Right lung (tissue), 2 donors: ENCODE measurements at regions not wholly inside any gene's neighbourhood (a gene's known extent, or its start where the extent isn't known, plus 50 kb on each side); places are given as distances from the start of the nearest gene placed in this dataset.

Experiments used
- DNase-seq, 2 donors: peaks; one replicate each; pipeline ENCODE4 v3.0.0-alpha.2; 2013

DNA sequence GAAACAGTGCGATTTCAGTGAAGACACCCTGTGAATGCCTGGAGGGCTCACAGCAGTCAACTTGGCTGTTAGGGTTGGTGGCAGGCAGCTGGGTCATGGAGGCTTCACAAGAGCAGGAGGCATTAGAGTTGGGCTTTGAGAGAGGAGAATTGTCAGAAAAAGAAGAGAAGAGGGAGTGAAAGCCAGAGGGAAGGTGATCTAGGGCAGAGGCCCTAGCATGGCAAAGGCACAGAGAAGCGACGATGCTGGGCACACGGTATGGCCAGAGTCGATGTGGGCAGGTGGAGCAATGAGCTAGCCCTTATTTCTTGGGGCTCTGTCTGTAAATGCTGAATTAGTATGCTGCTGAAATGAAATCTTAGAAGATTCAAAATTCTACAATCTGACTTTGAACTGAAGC, 52.6 kb upstream of the OLFM4 start:
- no peak for DNase-seq

DNA sequence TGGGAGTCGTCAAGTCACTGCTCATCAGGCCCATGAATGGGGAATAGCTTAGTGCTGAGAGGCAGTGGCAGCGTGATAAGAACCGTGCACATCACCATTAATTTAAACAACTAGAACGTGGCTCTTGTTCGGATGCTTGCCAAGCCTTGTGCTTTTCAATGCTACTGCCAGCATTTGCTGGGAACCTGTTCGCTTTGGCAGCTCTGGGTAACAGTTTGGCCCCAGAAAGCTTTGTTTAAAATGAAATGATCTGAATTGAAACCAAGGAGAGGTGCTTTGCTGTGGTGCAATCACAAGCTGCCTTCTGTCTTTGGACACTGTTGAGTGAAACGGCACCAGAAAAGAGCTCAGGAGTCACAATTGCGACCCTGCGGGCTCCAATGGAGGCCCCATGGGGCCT, 53.5 kb upstream of the OLFM4 start:
- no peak for DNase-seq

DNA sequence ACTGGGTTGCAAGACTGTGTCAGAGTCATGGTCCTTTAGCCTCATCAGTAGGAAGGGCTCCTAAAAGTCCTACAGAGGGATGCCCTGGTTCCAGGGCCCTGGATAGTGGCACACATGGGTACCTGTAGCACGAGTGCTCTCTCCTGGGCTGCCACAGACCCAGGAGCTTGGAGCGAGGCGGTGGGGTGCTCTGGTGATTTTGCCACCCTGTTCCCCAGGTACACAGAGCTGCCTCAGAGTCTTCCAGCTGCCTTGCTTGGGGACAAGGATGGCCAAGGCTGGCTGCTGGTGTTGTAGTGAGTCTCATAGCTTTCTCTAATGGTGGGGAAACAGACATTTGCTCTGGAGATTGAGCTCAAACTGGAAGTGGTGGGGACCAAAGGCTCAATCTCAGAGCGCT, 53.9 kb upstream of the OLFM4 start:
- DNase-seq, result no peak

DNA sequence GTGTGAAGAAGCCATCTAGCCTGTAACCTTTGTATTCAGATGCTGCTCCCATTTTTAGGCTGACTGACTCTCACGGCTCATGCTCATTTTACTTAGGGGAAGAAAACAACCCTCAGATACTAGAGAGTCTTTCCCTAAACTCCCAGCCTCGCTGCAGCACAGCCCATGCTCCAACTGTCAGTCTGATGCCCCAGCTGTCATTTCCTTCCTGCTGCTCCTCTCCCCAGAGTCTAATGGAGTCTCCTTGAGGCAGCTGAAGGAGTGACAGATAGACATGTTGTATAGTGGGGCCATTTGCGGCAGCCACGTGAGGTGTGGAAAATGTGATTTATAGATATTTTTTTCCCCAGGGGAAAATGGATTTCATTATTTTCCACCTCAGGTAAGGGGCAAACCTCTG, 59.2 kb upstream of the OLFM4 start:
- DNase-seq, result no peak

DNA sequence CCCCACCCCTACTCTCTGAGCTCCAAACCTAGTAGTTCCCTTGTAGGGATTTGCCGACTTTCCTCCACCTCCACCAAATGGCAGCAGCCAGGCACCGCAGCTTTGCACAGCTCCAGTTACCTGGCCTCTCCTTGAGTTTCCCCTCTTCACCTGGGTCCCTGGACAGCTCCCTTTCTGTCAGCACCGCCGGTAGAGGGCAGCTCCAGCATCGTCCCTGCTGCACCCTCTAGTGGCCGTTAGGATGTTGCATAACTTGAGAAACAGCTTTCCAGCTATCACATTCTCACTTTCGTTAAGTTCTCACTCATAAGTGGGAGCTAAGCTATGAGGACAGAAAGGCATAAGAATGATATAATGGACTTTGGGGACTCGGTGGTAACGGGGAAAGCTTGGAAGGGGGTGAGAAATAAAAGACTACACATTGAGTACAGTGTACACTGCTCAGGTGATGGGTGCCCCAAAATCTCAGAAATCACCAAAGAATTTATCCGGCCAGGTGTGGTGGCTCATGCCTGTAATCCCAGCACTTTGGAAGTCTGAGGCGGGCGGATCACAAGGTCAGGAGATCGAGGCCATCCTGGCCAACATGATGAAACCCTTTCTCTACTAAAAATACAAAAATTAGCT, 60.4 kb upstream of the OLFM4 start:
- peak; percentile 45 to 59 for DNase-seq

DNA sequence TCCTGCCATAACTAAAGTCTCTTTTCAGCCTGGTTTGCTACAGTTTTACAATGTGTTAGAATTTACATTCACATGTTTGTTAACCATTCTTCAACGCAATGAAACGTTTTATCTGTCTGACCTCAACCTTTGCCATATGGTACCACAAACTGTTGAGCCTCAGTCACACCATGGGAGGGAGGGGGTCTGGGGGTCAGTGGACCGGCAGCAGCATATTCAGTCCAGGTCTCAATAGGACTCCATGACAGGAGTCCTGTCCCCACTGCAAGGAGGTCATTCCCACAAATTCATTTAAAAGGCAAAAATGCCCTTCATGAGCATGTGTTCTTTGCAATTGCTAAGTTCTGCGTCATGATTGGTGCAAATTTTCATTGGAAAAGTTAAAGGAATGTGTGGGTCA, 66.6 kb upstream of the OLFM4 start:
- no peak for DNase-seq

DNA sequence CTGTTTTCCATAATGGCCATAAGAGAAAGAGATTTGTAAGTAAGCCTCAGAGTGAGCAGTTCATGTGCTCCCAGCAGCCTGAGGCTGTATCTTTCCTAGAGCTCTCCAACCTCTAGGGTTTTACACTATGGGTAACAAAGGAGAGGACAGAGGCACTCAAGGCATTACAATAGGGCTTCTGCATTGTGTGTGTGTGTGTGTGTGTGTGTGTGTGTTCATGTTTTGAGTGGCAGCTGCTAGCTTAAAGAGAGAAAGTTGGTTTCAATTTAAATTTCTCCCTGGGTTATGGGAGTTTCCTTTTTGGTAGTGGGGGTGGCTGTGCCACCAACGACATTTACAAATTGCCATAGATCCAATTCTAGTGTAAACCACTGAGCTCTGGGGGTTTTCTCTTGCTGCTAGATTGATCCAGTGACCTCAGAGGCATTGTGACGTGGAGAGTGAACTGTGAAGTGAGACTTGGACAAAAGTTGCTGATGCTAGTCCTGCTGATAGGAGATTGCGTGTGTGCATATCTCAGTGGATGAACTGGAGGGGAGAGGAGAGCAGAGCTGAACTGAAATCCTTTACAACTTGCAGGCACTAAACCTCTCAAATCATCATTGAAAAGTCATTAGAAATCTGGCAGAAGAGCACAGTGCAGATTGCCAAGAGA, 67.2 kb upstream of the OLFM4 start:
- DNase-seq, result no peak

DNA sequence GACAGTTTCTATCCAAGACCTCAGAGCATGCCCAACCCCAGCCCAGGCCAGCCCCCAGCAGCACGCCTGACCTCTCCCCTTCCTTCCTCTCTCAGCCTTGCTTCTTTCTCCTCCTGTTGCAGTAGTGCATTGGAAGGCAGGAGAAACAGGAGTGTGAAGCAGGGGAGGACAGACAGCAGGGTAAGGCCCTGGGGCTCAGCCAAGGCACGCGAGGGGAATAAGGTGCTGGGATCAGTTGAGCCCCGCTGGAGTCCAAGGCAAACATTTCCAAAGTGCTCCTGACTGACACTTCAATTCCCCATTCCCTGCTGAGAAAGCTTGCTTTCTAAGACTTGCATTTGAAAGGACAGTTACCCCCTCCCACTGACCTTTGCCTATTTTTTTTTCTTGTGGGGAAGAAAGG, 73.1 kb upstream of the OLFM4 start:
- no peak for DNase-seq

DNA sequence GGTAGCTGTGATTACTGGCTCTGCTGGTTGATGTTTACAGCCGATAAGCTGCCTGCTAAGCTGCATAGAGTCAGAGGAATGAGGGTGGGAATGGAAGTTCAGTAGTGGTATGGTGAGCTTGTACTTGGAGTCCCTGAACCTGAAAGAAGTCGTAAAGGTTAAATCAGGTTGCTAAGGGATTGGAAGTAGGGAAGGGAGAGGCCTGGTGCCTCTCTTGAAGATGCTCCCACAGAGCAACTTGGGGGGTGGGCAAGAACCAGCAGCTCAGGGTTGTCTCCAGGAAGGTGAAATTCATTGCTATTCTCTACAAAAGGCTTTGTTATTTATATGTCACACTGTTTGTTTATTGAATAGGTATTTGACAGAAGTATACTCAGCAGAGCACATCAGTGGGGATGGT, 73.8 kb upstream of the OLFM4 start:
- DNase-seq, result no peak

DNA sequence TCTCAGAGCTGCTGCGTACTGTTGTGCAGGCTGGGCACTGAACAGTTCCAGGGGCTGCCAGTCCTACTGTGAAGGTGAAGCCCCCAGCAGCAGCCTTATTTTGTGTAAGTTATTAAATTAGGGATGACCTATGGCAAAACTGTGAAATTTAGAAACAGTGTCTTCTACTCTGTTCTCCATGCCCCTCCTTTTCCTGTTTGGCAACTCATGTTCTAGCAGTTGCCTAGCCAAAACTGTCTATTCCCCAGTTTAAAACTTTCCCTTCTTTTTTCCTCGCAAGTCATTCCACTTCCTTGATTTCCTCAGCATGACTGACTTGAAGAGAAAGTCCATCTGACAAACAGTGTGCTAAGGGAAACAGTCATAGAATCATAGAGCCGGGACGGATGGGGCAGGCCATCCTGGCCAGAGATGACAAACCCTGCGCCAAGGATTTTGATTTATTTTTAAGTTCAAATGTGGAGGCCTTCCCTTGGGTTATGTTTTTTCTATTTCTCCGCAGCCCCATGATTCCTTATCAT, 78.1 kb upstream of the OLFM4 start:
- DNase-seq, result no peak

DNA sequence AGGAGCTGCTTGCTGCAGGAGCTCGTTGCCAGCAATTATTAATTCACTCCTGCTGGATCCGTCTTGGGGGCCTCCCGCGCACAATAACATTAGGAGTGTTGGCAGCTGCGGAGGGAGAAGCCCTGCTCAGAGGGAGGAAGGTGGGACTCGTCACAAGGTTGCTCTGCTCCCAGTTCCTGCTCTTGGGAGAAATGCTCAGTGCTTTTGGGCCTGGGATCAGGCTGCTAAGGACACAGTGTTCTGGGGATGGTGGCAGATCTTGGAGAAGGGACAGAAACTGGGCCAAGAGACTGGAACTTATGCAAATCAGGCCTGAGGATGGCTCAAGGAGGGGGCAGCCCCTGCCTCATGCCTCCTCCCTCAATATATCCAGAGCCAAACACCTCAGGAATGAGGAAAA, 78.9 kb upstream of the OLFM4 start:
- DNase-seq, result no peak

DNA sequence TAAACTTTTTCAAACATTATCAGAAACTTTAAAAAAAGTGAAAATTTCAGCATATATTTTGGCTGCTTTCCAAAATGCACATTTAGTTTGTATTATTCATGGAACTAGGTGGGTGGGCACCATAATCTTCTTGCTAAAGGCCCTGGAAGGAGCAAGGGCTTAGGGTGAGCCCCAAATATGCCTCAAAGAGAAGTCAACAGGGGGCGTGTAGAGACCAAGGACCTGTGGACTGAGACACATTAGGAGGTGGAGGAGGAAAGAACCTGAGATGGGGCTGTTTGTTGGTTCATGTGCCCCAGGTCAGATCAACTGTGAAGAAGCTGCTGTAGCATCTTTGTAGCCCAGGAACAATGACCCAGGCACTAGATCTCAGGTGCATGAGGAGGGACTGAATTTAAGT, 79.6 kb upstream of the OLFM4 start:
- DNase-seq, result no peak

DNA sequence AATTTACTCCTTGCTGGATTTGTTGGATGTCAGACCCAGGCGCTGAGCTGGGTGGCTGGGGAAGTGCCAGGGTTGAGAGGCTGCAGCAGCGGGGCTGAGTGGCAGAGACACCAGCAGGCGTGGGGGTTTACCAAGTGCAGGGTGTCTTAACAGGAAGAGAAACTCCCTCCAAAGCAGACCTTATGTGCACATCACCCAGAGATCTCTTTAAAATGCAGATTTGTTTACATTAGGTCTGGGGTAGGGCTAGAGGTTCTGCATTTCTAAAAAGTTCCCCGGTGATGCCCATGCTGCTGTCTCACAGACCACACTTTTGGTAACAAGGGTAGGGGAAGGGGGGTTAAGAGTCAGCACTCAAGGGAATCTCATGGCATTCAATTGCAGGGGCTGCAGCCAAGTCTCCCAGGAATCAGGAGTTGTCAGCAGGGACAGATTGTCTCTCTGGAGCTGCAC, 80.7 kb upstream of the OLFM4 start:
- DNase-seq, result no peak

DNA sequence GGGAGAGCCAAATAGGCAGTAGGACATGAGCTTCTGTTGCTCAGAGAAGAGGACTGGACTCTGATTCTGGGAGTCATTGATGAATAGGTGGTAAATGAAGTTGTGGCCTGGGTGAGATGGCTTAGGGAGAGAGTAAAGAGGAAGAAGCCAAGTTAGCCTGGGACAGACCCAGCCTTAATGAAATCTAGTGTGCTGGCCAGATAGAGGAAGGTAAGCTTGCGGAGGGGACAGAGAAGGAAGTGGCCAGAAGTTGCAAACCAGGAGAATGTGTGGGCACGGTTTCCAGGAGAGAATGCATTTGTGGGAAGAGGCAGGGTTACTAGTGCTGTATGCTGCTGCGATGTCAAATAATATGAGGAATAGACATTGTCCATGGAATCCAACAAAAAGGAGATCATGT, 83.3 kb upstream of the OLFM4 start:
- DNase-seq, result no peak

DNA sequence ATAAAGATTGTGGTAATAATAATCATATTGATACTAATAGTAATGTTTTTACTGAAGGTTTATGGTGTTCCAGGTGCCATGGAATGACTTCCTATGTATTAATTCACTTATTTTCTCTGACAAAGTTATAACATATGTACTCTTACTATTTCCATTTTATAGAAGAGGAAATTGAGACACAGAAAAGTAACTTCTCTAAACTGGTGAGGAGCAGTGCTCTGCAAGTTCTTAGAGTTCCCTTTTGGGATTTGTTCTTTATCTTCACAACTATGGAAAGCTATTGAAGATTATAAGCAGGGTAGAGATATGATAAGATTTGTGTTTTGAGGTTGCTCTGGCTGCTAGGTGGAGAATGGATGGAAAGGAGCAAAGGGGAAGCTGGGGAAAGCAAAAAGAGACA, 83.9 kb upstream of the OLFM4 start:
- DNase-seq, result no peak

DNA sequence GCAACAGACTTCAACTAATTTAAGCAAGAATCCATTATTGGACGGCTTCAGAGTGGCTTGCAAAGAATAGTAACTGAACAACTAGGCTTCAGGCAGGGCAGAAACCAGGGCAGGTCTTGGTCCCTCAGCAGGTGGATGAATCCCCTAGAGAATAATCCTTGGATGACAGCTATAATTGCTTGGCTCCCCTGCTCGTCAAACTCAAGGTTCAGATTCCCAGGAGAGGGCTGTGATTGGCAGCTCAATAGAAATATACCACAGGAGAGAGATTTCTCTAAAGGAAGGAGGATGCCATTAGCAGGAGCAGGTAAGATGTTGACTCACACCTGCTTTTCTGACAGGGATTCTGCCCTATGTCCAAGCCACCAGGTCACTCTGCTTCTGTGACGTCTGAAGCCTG, 89.6 kb upstream of the PCDH8 start:
- DNase-seq, result no peak

DNA sequence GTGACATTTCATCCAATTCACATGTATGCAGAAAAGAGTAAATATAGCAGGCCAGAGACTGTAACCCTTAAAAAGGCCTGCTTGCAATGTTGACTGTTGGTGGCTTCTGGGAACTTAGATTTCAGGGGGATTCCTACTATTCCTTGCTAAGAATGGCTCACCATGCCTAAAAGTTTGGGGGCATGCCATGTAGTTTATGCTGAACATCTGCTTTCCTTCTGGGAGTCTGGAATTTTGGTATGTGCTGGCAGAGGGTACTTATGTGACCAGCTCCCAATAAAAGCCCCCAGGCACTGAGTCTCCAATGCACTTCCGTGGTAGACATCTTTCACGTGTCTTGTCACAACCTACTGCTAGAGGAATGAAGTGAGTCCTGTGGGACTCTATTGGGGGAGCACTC, 88.4 kb upstream of the PCDH8 start:
- DNase-seq, result no peak

DNA sequence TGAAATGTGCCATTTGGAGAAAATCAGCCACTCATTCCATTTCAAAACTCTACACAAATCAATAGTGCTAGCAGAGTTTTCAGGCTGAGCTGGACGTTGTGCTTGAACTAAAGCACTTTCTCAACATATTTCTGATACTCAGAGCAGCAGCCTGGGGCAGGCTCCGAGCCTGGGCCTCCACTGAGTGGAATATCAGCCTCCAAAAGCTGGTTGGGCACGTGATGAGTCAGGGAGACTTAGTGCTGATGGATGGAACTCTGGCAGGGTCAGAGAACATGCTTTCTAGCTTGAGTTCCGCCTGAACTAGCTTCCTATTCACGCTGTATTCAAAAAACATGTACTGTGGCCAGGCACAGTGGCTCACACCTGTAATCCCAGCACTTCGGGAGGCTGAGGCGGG, 85.8 kb upstream of the PCDH8 start:
- no peak for DNase-seq

DNA sequence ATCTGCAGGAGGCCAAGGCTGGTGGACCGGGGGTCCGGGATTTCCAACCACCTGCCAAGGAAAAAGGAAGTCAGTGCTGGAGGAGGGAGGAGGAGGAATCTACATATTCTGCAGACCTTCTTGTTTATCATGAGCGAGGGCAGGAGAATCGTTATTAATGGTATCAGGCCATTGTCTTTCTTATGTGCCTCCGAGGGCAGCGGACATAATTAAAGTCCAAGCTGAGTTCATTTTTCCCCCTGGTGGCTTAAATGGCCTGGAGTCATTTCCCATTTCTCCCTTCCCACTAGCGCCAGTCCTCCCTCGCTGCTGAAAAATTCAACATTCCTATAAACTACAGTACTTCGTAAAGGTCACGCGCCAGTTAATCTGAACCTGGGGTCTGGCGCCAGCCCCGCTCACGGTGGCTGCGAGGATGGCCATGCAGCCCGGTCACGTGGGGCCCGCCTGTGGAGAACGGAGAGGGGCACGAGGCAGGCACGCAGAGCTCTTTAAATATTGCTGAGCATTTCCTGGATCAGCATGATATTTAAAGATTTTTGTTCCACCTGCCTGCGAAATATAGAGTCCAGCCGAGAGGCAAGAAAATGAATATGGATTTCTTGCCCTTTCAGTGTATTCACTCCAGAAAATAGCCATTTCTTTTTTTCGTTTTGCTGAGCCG, 85.2 kb upstream of the PCDH8 start:
- DNase-seq, result no peak

DNA sequence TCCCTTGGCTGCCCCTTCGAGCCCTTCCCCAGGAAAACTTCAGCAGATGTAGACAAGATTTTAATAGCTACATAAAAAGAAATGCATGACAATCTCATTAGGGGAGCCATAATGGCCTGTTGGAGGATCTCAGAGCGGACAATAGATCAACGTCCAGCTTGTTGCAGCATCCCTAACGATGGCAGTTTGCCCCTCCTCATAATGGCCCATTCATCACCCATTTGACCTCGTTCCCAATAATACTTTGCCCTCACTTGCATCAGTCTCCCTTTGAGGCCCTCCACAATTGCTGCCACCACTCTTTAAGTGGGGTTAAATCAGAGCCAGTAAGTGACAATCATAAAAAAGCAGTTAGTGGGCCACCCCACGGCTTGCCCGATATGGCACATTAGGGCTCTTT, 84.7 kb upstream of the PCDH8 start:
- DNase-seq, result no peak

DNA sequence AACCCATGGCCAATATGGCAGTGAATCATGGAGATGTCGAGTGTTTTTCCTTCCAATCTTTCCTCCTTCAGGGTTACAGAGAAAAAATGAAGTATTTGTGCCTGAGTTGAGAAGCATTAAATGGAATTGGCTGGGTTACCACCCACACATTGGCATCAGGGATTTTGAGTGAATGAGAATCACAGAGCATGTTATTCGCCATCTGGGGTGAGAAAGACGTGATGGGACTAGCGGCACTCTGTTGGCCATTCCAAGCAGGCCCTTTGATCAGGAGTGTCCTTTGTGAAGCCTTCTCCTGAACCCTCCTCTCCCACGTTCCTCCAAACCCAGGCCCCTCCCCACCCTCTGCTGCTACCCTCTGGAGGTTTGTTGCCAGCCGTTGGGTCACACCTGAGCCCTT, 84.2 kb upstream of the PCDH8 start:
- DNase-seq, result no peak

DNA sequence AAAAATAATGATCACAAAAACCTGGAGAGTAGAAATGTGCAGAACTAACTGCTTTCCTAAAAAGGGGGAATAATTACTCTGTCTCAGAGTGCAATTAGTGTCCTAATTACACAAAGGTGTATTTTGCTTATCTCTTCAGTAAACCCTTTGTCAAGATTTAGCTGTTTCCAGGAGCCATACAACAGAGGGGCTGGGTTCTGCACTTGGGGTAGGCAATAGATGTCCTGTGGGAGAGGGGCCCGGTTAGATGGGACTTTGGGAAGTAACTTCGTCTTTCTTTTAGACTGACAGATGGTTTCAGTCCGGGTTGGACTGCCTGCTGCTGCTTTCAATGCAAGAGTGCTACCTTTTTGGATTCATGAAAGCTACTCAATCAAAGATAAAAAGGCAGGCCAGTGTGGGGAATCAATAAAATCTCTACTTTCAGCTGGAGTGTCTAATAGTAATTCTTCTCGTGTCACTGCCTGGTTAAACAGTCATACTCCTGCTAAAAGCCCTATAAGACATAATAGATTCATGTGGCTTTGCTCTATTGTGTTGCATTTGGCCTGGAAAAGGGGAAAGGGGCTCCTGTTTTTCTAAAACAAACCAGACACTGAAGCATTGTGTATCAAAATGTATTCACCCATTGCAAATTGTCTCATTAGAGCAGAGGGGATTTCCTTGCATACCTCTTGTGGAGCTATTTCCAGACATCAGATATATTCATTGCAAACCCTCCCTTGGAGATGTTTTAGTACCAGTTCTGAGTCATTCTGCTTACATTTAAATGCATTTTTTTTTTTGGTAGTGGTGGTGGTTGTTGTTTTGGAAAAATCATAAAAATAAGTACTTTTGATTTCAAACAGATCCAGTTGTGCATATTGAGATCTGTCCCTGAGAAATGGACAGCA, 83.3 kb upstream of the PCDH8 start:
- DNase-seq, result no peak
